ENCODE measurements at regions not wholly inside any gene's neighbourhood (a gene's known extent, or its start where the extent isn't known, plus 50 kb on each side); places are given as distances from the start of the nearest gene placed in this dataset.

DNA sequence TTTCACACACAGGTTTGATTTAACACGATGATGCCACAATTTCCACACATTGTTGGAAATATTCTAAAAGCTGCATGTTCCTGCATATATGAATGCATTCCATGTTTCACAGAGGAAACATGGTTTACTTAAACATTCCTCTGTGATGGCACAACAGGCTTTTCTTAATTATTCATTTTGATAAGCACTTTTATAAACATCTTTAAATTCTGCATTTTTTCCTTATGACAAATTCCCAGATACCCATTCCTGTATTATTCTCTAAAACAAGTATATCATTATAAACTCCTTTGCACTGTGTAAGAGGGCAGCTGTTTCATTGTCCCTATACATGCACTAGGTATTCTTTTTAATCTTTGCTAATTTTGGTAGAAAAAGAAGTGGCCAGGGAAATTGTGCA lies 532.3 kb downstream of the SOX6 start:
- no peak overlapping the region for H3K27ac ChIP-seq (ENCODE audit: low read depth in 2 of 2, low read length in 2 of 2)
- TF ChIP-seq, protein P1, sequence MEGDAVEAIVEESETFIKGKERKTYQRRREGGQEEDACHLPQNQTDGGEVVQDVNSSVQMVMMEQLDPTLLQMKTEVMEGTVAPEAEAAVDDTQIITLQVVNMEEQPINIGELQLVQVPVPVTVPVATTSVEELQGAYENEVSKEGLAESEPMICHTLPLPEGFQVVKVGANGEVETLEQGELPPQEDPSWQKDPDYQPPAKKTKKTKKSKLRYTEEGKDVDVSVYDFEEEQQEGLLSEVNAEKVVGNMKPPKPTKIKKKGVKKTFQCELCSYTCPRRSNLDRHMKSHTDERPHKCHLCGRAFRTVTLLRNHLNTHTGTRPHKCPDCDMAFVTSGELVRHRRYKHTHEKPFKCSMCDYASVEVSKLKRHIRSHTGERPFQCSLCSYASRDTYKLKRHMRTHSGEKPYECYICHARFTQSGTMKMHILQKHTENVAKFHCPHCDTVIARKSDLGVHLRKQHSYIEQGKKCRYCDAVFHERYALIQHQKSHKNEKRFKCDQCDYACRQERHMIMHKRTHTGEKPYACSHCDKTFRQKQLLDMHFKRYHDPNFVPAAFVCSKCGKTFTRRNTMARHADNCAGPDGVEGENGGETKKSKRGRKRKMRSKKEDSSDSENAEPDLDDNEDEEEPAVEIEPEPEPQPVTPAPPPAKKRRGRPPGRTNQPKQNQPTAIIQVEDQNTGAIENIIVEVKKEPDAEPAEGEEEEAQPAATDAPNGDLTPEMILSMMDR (IDR thresholded peaks at IDR 0.05; ENCODE audit: borderline replicate concordance, extremely low read depth, insufficient read depth): no peak
- H3K4me1 ChIP-seq (ENCODE audit: control insufficient read depth in 2 of 3, insufficient read depth in 2 of 3, low read depth in 1 of 3, low read length in 3 of 3): no peaks in the 10 kb centered on the region
- H3K4me3 ChIP-seq (ENCODE audit: low read length in 3 of 3): no peak overlapping the region
- no peaks in the 10 kb centered on the region for H3K36me3 ChIP-seq (ENCODE audit: control insufficient read depth in 2 of 3, insufficient read depth in 3 of 3, low read length in 3 of 3)
- H3K9me3 ChIP-seq (ENCODE audit: control insufficient read depth in 2 of 3, insufficient read depth in 1 of 3, low read length in 3 of 3): no peaks in the 10 kb centered on the region
- no peak for FAIRE-seq
- no peak overlapping the region for H3K9ac ChIP-seq (ENCODE audit: low read length in 3 of 3)
- intact Hi-C loops (cut with DNase I): no loop called here
- H3K27me3 ChIP-seq (ENCODE audit: control insufficient read depth, insufficient read depth, low read length): no peaks in the 10 kb centered on the region
- DNase-seq: no peak

DNA sequence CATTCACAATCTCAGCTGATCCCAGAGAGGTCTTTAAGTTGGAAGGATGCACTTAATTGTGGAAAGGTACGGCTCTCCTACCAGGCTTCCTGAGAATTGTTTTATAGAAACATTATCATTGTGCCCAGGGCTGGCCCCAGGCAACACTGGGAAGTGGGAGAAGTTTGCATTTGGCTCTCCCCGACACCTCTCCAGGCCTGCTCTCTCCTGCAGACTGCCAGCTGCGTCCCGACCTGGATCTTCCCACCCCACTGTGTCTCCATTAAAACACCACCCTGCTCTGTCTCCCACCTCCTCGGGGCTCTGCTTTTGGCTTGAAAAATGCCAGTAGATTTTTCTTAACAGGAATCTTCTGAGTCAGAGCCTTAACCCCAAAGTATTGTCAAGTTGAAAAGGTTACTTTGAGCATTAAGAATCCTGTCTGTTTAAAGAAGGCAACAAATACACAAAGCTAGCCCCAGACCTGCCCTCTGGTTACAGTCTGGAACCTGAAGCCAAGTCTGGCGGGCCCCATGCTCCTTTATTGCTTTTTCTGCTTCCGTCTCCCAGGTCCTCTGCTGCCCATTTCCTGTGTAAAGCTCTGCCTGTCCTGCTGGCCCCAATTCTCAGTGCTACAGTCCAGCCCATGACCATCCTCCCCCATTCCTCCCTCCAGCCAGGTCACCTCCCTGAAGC lies 530.2 kb downstream of the SOX6 start:
- no peaks in the 10 kb centered on the region for H3K9me3 ChIP-seq (ENCODE audit: control insufficient read depth in 2 of 3, insufficient read depth in 1 of 3, low read length in 3 of 3)
- no peak overlapping the region for H3K9ac ChIP-seq (ENCODE audit: low read length in 3 of 3)
- H3K4me1 ChIP-seq (ENCODE audit: control insufficient read depth in 2 of 3, insufficient read depth in 2 of 3, low read depth in 1 of 3, low read length in 3 of 3): no peaks in the 10 kb centered on the region
- TF ChIP-seq, protein P1 (IDR thresholded peaks at IDR 0.05; ENCODE audit: borderline replicate concordance, extremely low read depth, insufficient read depth): no peak
- intact Hi-C loops (cut with DNase I): no loop called here
- no peaks in the 10 kb centered on the region for H3K27me3 ChIP-seq (ENCODE audit: control insufficient read depth, insufficient read depth, low read length)
- H3K27ac ChIP-seq (ENCODE audit: low read depth in 2 of 2, low read length in 2 of 2): no peak overlapping the region
- H3K36me3 ChIP-seq (ENCODE audit: control insufficient read depth in 2 of 3, insufficient read depth in 3 of 3, low read length in 3 of 3): no peaks in the 10 kb centered on the region
- no peak for DNase-seq
- no peak for FAIRE-seq
- H3K4me3 ChIP-seq (ENCODE audit: low read length in 3 of 3): no peak overlapping the region

DNA sequence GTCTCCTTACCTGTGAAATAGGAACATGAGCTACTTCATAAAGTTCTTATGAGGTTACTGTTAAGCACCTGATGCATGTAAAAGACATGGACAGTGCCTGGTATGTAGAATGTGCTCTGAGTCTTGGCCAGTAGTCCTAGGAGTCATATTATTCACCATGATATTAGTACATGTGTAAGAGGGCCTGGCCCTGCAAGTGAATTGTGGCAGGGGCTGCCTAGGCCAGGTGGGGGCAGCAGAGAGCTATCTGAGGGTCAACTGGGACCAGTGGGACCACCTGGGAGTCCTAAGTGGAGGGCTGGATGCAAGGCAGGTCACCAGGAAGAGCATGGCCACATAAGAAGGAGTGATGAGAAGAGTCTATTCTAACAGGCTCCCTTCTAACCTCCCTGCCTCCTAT lies 529.5 kb downstream of the SOX6 start:
- Histone ChIP-seq H3K27me3 (ENCODE audit: control insufficient read depth, insufficient read depth, low read length) (no peaks in the 10 kb centered on the region), H3K9ac (ENCODE audit: low read length in 3 of 3) (no peak overlapping the region), H3K9me3 (ENCODE audit: control insufficient read depth in 2 of 3, insufficient read depth in 1 of 3, low read length in 3 of 3) (no peaks in the 10 kb centered on the region), H3K4me1 (ENCODE audit: control insufficient read depth in 2 of 3, insufficient read depth in 2 of 3, low read depth in 1 of 3, low read length in 3 of 3) (no peaks in the 10 kb centered on the region), H3K27ac (ENCODE audit: low read depth in 2 of 2, low read length in 2 of 2) (no peak overlapping the region), H3K36me3 (ENCODE audit: control insufficient read depth in 2 of 3, insufficient read depth in 3 of 3, low read length in 3 of 3) (no peaks in the 10 kb centered on the region), H3K4me3 (ENCODE audit: low read length in 3 of 3) (no peak overlapping the region)
- TF ChIP-seq, protein P1 (IDR thresholded peaks at IDR 0.05; ENCODE audit: borderline replicate concordance, extremely low read depth, insufficient read depth): peak; percentile 26
- DNase-seq (peak in 4 of 5 donors; percentile 60 to 75 (median 68)), FAIRE-seq (no peak)
- intact Hi-C loops (cut with DNase I): no loop called here
